ENCODE measurements at regions not wholly inside any gene's neighbourhood (a gene's known extent, or its start where the extent isn't known, plus 50 kb on each side); places are given as distances from the start of the nearest gene placed in this dataset.

GRCh38 chr5:87136096-87136495 lies 131.6 kb upstream of the RASA1 start:
- TF ChIP-seq POLR2A (IDR thresholded peaks at IDR 0.05) (no peak), CTCF (IDR thresholded peaks at IDR 0.05) (no peak)

Data from lower leg skin (tissue), 3 donors.